GM19467 (cell line): ENCODE measurements at regions not wholly inside any gene's neighbourhood (a gene's known extent, or its start where the extent isn't known, plus 50 kb on each side); places are given as distances from the start of the nearest gene placed in this dataset.

ENCODE experiments used
- ATAC-seq: cut with Tn5 transposase; IDR thresholded peaks from one replicate; pipeline ENCODE4 v1.9.1; 2021; ENCODE audit warnings: mild to moderate bottlenecking, moderate library complexity; ENCODE audit not compliant: unreplicated experiment

DNA sequence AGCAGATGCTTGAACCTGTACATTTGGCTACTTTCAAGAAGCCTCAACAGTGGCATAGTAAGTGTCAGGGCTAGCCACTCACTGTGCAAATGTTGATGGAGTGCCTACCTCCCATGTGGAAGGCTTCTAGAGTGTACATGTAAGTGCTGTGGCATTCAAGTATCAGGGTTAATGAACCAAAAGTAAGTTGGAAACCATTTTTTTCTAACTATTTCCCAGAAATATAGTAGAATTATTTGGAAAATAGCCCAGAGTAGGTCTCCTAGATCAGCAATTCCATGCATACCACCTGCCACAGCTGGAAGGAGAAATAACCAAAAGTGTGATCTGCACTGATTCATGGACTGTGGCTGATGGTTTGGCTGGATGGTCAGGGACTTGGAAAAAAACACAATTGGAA is 53.3 kb downstream of the FOXD1 start:
- ATAC-seq: no peak

DNA sequence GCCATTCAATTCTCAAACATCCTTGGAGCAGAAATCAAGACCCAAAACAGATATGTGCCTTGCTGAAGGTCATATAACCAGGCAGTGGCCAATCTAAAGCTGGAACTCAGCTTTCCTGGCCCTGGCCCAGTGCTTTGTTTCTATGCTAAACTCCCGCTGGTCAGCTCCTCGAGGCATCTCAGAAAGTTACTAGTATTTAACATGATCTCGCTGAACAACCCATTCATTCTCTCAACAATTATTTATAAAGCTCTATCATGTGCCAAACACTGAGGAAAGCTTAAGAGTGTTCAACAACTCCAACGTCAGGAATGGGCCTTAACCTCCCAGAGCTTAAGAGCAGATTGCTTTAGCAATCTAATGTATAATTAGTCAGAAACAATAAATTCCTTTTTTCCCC is 54.0 kb downstream of the FOXD1 start:
- no peak for ATAC-seq

DNA sequence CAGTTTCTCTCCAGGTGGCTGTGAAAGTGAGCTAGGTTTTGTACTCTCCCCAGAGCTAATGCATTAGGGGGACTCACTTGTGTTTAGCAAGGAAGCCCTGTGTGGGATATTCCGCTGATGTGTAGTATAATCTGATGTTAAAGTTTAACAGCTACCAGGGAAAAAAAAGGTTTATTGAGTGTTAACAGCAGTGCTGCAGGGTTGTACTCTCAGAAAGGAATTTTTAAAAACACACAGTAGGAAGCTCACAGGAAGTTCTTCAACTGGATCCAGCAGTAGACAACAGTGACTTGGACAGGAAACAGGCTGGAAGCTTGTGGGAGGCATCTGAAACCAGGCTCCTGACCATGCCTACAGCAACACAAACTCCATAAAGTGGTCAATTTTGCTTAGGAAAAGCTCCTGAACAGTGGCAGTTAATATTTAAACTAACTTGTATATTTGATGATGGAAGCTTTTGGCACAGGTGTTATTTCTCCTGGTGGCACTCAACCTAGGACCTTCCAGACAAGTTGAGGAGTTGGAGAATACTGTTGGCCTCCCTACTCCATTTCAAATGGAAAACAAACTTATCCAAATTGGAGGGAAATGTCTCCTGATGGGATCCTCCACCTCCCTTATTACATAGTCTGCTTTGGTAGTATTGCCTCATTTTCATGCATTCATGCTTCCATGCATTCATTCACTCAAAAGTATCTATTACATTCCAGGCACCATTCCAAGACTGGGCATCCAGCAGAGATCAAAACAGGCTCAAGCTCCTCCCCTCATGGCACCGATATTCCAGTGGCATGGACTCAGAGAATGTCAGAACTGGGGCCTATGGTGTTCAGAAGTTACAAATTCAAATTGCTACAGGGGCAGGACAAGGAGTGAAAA is 54.7 kb downstream of the FOXD1 start:
- no peak for ATAC-seq

DNA sequence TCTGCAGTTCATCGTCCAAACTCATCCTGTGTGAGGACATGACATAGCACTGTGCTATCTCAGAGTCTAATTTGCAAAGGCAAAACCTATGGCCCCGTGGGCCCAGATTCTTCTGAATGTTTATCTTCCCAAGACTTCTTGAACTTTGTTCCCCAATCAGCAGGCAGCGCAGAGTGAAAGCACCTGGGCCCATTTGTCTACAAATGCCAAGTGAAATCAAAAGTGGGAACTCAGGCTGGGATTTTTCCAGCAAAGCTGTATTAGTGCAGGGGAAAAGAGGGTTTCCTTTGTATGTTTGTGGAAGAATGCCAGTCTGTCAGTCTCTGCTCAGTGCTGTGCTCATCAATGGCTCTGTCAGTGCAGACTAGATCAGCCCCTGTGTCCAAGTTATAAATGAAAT is 55.8 kb downstream of the FOXD1 start:
- no peak for ATAC-seq

DNA sequence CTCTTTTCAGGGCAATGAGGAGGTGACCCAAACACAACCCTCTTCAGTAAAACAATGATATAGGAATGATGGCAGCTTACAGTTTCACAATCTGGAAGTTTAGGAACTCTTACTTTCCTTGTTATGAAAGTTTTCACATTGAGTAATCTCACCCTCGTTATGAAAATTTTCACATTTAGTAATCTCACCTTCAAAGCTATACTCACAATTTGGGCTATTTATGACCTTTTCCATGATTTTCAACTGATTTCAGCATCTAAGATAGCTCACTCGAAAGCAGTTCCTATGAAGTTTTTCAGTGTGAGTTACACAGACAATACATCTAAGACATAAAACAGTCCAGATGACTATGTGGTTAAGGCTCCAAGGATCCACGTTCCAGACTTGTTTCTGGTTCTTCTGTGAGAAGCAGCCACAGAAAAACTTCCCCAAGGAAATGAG is 57.1 kb downstream of the FOXD1 start:
- ATAC-seq: no peak

DNA sequence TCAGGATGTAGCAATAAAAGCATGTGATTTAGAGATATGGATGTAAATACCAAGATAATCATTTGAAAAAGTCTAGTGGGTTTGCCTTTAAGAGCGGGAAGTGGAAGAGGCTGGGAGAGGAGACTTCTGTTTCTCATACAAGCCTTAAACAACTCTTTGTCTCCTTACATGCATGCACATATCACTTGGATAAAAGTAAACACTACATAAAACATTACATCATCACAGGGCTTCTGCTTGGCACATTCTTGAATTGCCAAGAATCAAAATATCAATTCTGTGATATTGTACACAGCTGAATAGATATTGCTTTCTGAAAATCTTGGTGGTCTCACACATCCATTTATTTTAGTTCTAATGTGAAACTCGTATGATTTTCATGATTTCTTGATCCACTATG is 57.6 kb downstream of the FOXD1 start:
- no peak for ATAC-seq

DNA sequence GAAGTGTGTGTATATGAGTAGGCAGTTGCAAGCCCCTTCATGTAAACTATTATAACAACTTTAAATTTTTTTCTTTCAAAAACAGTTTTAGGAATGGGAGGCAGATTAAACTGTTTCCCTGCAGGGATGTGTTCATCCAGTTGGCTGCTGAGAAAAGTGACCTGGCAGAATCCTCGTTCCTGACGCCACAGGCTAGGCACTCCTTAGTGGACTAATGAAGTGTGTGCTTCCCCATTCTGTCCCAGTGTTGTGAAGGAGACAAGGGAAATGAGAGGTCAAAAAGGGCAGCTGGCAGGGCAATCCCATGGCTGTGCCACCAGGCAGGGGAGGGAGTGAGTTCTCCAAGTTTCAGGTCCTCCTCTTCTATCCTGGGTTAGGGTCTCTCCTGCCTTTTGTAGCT is 59.8 kb downstream of the FOXD1 start:
- no peak for ATAC-seq

DNA sequence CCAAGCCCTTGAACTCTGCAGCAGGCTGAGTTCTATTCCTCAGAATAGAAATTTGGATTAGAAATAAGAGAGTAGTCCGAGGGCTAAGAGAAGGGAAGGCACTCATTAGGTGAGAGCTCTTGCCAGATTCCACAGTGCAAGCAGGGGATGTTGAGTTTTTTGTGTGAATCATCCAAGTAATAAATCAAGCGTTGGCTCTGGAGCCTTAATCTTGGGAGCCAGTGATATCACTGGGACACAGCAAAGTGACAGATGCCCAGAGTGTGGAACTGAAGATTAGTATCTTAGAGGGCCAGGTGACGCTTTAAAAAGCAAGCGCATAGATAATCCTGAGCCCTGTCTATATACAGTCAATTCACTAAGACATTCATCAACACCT is 60.3 kb downstream of the FOXD1 start:
- no peak for ATAC-seq

DNA sequence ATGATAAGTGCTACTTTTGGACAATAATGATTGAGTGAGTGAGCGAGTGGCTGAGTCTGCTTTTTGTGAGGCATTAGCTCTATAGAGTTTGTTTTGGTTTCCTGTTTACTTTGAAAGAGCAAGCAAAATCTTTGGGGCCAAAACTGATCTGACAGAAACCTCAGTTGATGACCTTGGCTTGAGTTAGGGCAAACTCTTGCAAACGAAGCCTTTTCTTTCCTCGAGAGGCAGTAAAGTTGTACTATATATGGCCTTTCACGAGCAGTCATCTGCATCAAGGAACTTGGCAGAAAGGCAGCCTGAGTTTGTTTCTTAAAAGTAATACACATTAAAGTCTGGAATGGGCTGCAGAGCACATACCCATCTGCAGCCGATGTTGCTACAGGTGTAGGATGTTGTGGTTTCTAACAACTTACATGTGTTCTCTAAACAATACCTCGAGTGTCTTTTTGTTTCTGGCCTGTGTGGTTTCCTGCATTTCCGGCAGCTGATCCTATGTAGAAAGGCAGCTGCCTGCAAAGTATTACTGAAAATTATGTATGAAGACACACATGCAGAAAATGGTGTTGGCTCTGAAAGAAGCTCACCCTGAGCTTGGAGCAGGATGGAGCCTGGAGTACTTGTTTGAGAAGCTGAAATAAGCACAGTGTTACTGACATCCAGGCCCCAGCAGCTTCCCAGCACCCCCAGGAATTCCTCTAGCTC is 60.8 kb downstream of the FOXD1 start:
- ATAC-seq: peak; percentile 91

DNA sequence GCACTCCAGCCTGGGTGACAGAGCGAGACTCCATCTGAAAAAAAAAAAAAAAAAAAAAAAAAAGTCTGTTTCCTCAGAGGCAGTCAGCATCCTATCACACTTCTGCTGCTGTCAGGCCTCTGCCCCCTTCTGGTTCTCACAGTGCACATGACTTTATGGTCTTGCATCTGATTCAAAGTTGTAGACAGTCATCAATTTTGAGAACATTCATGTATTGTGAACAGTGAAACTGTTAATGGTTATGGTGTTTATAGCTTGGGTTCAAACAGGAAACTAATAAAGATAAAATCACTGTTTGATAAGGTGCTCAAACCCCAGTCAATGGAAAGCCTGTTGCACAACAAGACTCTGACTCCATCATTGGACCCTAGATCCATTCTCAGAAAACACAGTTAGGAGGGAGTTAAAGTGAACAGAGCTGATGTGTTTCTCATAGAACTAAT is 61.4 kb downstream of the FOXD1 start:
- ATAC-seq: peak; percentile 25

DNA sequence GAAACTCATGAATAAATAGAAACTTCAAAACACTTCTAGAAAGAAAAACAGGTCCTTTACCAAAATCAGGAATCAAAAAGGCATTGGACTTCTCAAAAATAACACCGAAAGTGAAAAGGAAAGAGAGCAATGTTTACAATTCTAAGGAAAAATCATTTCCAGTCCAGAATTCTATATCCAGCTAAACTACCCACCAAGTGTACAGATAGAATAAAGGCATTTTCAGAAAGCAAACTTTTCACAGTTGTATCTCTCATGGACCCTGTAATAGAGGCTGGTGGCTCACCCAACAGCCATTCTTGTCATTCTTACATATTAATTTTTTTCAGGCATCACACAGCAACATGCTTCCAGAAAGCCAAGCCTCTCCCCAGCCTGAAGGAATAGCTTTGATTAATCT is 63.7 kb downstream of the FOXD1 start:
- ATAC-seq: no peak

DNA sequence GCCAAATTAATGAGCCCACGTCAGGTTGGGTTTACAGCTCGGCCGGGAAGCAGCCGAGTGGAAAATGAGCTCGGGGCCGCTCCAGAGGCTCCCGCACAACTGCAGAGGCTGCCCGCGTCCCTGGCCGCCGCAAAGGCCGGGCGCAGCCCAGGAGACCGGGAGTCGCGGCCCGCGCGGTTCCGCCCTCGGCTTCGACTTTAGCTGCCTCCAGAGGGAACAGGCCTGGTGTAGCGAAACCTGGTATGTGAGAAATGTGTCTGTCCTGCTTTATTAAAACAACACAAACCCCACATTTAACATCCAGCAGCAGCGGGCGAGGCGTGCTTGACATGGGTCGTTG is 66.2 kb downstream of the FOXD1 start:
- no peak for ATAC-seq

DNA sequence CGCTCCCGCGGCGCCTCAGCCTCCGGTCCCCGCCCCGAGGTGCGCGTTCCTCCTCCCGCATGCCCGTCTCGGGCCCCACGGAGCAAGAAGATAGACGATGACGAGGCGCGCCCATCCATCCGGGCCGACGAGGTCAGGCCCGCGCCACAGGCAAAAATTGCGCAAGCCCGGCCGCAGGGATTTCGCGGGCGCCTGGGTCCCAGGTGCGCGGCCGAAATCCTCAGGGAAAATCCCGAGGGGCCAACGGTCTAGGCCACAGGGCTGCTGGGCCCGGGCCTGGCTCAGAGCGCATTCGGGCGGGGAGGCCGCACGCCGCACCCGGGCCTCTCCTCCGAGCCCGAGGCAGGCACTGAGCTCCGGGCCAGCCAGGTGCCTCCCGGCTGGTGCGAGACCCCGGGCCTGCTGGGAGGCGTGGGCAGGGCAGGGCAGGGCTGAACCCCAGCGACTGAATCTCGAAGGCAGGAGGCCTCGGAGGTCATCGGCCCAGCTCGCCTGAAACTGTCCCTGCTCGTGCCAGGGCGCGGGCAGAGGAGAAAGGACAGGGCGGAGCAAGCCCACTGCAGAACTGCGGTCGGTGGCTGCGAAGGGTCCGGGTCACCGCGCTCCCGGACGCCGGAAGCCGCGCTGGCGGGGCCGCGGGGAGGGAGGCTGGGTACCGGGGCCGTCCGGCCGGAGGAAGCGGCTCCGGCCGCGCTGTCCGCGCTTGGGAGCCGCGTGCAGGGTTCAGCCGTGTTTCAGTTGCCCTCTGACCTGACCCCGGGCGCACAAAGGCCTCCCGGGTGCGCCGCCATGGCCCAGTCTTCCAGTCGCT is 66.8 kb downstream of the FOXD1 start:
- no peak for ATAC-seq

DNA sequence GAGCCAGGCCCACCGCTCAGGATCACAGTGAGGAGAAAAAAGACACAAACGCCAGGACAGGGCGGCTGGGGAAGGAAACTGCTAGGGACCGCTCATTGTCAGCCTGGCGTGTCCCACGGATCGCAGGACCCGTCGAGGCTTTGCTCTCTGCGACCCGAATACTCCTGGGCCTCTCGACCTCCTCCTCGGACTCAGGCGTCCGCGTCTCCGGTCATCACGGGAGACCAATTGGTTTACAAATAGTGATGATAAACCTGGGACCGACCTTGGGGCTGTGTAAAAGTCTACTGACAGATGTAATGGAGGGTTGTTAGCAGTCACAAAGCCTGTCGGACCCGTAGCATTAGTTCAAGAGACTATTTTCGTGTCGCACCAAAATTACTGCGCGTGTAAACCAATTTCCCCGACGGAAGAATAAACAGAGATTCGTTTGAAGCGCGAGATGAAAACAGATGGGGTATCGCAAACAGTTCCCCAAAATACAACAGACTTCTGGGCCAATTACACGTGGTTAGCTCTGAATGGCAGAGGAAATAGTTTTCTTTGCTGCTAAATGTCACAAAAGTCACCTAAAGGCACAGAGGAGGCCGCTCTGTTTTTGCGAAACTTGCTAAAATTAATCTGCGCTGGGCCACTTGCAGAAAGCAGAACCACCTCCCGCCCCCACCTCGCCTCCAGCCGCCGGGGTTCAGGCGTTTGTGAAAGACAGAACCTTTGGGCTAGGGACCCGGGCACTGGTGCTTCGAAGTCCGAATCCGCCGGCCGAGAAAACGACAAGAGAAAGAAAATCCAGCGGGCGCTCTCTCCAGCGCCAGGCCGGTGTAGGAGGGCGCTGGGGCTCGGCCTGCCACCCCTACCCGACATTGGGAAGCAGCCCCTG is 67.6 kb downstream of the FOXD1 start:
- no peak for ATAC-seq

DNA sequence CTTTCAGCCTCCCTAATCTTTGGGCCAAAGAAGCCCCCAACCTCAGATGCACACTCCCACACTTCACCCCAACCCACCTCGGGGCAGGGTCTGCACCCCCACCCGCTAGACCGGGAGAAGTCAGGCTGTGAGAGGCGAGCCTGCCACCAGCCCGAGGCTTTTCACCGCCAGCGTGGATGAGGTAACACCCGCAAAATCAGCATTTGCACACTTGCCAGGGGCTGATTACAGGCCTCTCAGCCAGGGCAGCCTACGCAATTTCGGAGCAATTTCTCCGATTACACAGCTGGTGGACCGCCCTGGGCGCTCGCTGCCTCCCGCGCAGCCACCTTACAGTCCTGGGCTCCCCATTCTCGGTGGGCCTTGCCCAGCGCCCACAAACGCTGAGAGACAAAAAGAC is 68.5 kb downstream of the FOXD1 start:
- no peak for ATAC-seq

DNA sequence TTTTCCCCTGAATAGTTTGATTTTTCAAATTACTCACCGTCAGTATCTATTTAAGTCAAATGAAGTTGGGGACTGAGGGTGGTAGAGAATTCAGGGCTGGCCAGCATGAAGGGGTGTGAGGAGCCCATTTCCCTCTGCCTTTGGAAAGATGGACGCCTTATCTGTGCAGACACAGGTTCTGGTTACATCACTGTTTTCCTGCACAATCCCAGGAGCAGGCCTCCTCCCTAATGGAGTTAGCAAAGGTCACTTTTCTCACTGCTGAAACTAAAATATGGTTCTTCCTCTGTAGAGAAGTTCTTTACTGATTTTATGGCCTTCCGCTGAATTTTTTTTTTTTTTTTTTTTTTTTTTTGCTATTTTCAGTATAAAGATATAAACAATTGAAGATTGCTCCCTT is 69.1 kb downstream of the FOXD1 start:
- ATAC-seq: no peak

DNA sequence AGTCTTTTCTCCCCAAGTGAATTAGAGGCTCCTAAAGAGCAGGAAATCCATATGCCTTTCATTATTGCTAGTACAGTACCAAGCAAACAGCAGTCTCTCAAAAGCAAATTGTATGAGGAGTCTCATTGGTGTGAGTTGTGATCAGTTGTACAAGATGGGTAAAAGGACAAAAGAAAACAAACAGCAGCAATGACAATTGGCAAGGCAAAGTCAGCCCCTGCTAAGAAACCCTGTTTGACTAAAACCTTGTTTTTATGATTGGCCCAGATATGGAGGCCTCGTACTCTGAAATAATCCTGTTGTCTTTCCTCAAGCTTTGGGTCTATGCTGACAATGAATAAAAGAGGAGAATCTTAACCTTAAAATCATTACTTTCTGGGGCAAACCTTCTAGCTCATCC is 69.8 kb downstream of the FOXD1 start:
- no peak for ATAC-seq

DNA sequence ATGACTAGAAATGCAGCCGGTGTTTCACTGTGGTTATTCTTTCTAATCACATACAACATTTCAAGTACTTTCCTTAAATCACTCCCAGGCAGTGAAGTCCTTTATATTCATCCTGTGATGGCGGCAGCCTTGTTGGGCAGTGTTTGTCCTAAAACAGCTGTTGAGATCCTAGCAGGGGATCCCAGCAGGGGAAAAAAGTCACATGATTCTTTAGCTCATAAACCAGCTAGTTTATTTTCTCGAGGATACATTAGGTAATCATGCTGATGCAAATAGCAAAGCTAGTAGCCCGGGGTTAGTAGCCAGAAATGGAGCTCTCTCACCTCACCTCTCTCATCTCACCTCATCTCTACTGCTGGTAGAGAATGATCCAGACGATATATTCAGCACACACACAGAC is 70.5 kb downstream of the FOXD1 start:
- no peak for ATAC-seq

DNA sequence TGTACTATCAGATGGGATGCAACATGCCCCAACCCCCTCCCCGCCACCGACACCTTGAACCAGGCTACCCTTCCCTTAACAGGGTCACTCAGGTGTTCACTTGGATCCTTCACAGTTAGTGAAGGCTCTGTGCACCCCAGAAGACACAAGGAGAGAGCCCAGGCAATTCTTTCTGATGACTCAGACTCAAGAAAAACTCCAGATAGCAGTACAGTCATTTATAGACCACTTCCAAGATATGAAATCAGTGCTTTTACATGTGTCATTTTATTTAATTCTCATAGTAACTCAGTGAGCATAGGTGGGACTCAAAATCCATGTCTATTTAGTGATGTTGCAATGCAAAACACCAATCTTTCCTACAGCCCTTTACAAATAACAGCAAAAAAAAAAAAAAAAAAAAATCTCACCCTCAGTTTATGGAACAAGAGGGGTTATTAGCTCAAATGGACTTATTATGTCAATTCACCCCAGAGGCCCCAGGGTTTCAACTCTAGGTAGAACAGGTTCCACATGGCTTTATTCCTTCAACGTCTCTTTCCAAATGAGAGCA is 71.9 kb downstream of the FOXD1 start:
- no peak for ATAC-seq

DNA sequence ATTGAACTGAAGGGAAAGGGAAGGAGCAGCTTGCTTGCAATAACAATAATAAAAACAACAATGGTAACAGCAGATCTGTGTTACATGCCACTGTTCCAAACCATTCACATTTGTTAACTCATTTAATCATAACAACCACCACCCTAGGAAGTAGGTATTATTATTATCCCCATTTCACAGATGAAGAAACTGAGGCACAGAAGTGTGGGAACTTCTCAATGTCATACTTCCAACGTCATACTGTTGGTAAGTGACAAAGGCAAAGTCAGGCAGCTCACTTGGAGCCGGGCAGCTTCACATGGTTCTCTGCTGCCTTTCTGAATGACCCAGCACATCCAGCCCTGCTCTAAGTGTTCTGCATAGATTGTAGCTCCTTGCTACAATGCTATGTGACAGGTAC is 72.6 kb downstream of the FOXD1 start:
- no peak for ATAC-seq

DNA sequence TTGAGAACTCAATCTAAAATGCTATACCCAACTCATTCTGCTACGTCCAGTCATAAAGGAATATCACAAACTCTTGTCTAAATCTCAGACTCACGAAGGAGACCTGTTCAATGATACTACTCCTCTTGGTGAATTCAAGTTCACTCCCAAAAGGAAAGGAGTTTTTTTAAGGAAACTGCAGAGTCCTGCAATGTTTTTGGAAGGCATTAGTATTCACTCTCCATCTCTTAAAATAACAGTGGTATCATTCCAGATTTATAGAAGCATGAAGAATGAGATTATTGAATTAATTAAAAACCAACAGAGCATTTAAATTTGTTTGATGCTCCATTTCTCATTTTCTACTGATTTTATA is 73.4 kb downstream of the FOXD1 start:
- no peak for ATAC-seq
